ENCODE measurements at regions not wholly inside any gene's neighbourhood (a gene's known extent, or its start where the extent isn't known, plus 50 kb on each side); places are given as distances from the start of the nearest gene placed in this dataset.

GRCh38 chr11:105241136-105241535 is 101.6 kb upstream of the CARD18 start:
- TF ChIP-seq CTCF (conservative IDR thresholded peaks at IDR 0.05; ENCODE audit: low read depth, low read length) = no peak
- TF ChIP-seq EZH2 (IDR thresholded peaks at IDR 0.05; ENCODE audit: borderline replicate concordance, low read depth, low read length, poor library complexity, severe bottlenecking) = no peak

Data from A673 (cell line).